ENCODE measurements at regions not wholly inside any gene's neighbourhood (a gene's known extent, or its start where the extent isn't known, plus 50 kb on each side); places are given as distances from the start of the nearest gene placed in this dataset.
"Not testable (repeated sequence)": the region's sequence is repeated elsewhere in the genome, so short reads cannot be mapped to it uniquely, and the experiment has no call there.

DNA sequence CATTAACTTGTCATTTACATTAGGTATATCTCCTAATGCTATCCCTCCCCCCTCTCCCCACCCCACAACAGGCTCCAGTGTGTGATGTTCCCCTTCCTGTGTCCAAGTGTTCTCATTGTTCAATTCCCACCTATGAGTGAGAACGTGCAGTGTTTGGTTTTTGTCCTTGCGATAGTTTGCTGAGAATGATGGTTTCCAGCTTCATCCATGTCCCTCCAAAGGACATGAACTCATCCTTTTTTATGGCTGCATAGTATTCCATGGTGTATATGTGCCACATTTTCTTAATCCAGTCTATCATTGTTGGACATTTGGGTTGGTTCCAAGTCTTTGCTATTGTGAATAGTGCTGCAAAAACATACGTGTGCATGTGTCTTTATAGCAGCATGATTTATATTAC, 60.7 kb upstream of the HOXC13 start:
- DNase-seq, result not testable (repeated sequence)

GRCh38 chr12:53887006-53887405, 51.6 kb upstream of the HOXC13 start:
- DNase-seq, result no peak

GRCh38 chr12:53887881-53888280, 50.8 kb upstream of the HOXC13 start:
- no peak for DNase-seq
